Keratinocyte (primary cell): ENCODE measurements at regions not wholly inside any gene's neighbourhood (a gene's known extent, or its start where the extent isn't known, plus 50 kb on each side); places are given as distances from the start of the nearest gene placed in this dataset.

ENCODE experiments used
- DNase-seq: peaks from one replicate; pipeline ENCODE4 v3.0.0-alpha.2; 2011; ENCODE audit warnings: low read depth, missing footprints, low spot score
- FAIRE-seq: peaks from 2 replicates; lab custom pipeline; 2011; peaks lifted over from hg19 to GRCh38; lab: Jason Lieb, UNC
- H2AFZ ChIP-seq: 2 replicates; pipeline ENCODE4 v1.6.0; 2012; ENCODE audit warnings: low read length, control low read depth, inconsistent platforms; ENCODE audit not compliant: control insufficient read depth
- H3K27ac ChIP-seq: 2 replicates; pipeline ENCODE4 v1.5.1; 2011; ENCODE audit warnings: low read length; ENCODE audit not compliant: control insufficient read depth, insufficient read depth
- H3K27me3 ChIP-seq: 3 replicates; pipeline ENCODE4 v1.6.0; 2011; ENCODE audit warnings: low read length; ENCODE audit not compliant: control insufficient read depth, insufficient read depth; ENCODE audit errors: extremely low read depth
- H3K36me3 ChIP-seq, 2 experiments: 2 replicates in 1 of 2; 3 replicates in 1 of 2; pipeline ENCODE4 v1.5.1; 2011; ENCODE audit warnings: low read length in 2 of 2, mild to moderate bottlenecking in 1 of 2; ENCODE audit not compliant: control insufficient read depth in 2 of 2, insufficient read depth in 2 of 2; ENCODE audit errors: extremely low read depth in 1 of 2
- H3K4me1 ChIP-seq: 3 replicates; pipeline ENCODE4 v1.5.1; 2011; ENCODE audit warnings: low read length; ENCODE audit not compliant: control insufficient read depth, insufficient read depth; ENCODE audit errors: extremely low read depth
- H3K4me2 ChIP-seq: 3 replicates; pipeline ENCODE4 v1.6.0; 2011; ENCODE audit warnings: low read depth, low read length; ENCODE audit not compliant: control insufficient read depth, insufficient read depth; ENCODE audit errors: extremely low read depth
- H3K4me3 ChIP-seq, 3 experiments: fragments of 200-600 bp in 1 of 3; sonication (generic) in 1 of 3; 2 replicates in 2 of 3; 3 replicates in 1 of 3; pipeline ENCODE4 v1.5.1; 2011 to 2016; ENCODE audit warnings: low read length in 3 of 3, mild to moderate bottlenecking in 3 of 3, control low read depth in 2 of 3, inconsistent platforms in 1 of 3, low read depth in 1 of 3, mixed read lengths in 1 of 3, mixed run types in 1 of 3, moderate library complexity in 1 of 3; ENCODE audit not compliant: control insufficient read depth in 2 of 3, insufficient read depth in 2 of 3; ENCODE audit errors: extremely low read depth in 1 of 3
- H3K79me2 ChIP-seq: 2 replicates; pipeline ENCODE4 v1.6.0; 2012; ENCODE audit warnings: low read length; ENCODE audit not compliant: control insufficient read depth, insufficient read depth
- H3K9ac ChIP-seq: 3 replicates; pipeline ENCODE4 v1.6.0; 2011; ENCODE audit warnings: low read length; ENCODE audit not compliant: control insufficient read depth, insufficient read depth; ENCODE audit errors: extremely low read depth
- H3K9me1 ChIP-seq: 3 replicates; pipeline ENCODE4 v1.6.0; 2011; ENCODE audit warnings: low read length; ENCODE audit not compliant: control insufficient read depth, insufficient read depth; ENCODE audit errors: extremely low read depth
- H3K9me3 ChIP-seq: 2 replicates; pipeline ENCODE4 v1.5.1; 2012; ENCODE audit warnings: low read depth, low read length; ENCODE audit not compliant: control insufficient read depth
- H4K20me1 ChIP-seq: 3 replicates; pipeline ENCODE4 v1.6.0; 2011; ENCODE audit warnings: low read length; ENCODE audit not compliant: control insufficient read depth, insufficient read depth; ENCODE audit errors: extremely low read depth
- EZH2 ChIP-seq: IDR thresholded peaks from one replicate; pipeline ENCODE4 v1.6.1; 2012; ENCODE audit warnings: inconsistent platforms, mild to moderate bottlenecking, low read length, moderate library complexity
- dilution Hi-C: fragments of 300-500 bp; cut with MboI; formaldehyde crosslinking; loops from one replicate; pipeline ENCODE4 v1.7.0; 2020; ENCODE audit warnings: low sequenced_read_pairs; ENCODE audit not compliant: extremely low pct_ligation_motif_present
- TF ChIP-seq, protein P1 (sequence below), 3 experiments: IDR thresholded peaks in 1 of 3; conservative IDR thresholded peaks in 1 of 3; optimal IDR thresholded peaks in 1 of 3; 2 replicates in 2 of 3; 3 replicates in 1 of 3; pipeline versions ENCODE3 to v1.5.1; 2011; ENCODE audit warnings: low read length in 3 of 3, mild to moderate bottlenecking in 3 of 3, moderate library complexity in 2 of 3, control low read depth in 1 of 3, inconsistent platforms in 1 of 3; ENCODE audit not compliant: insufficient read depth in 2 of 3; ENCODE audit errors: extremely low read depth in 1 of 3

DNA sequence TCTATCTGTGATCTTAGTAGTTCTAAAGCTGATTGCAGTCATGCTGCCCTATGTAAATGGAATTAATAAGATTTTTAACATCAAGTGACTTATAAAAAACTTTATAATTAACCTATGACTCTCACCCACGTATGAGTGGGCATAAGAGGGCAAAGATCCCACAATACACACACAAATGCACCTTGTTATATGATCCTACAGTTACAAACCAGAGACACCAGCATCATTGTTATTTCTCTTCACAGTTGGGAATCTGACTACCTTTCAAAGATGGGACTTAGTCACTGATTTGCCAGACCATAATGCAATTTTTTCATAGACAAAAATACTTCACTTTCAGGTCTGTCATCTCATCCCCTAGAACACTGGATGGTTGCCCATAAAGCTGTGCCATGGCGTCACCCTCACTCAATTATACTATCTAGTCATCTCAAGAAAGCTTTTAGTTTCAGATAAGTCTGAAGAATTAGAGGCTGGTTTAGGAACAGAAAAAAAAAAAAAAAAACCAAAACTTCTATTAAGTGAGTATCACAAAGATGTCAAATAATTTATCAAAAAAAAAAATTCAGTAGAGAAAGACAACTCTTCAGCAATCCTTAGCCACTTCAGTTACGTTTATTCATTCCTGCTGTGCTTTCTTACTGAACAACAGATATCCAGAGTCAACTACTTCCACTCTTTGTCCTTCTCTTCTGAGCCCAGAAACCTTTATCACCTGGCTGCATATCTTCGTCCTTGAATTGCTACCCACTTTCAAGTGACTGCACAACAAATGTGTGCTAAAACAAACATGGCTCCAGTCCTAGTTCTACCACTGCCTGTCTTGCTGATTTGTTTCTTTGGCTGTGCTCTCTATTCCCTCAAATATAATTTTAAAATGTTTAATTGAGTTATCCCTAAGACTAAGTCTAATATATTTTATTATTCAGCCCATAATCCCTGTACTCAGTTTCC is 175.0 kb upstream of the CHRM2 start:
- Histone ChIP-seq H3K4me3 (no peak overlapping the region), H3K9me3 (no peaks in the 10 kb centered on the region), H3K4me1 (no peaks in the 10 kb centered on the region), H3K4me2 (no peak overlapping the region), H3K79me2 (no peaks in the 10 kb centered on the region), H3K27me3 (no peaks in the 10 kb centered on the region), H3K27ac (no peak overlapping the region), H3K9ac (no peak overlapping the region), H4K20me1 (no peaks in the 10 kb centered on the region), H3K36me3 (no peaks in the 10 kb centered on the region), H2AFZ (no peak overlapping the region), H3K9me1 (no peaks in the 10 kb centered on the region)
- FAIRE-seq (no peak), DNase-seq (no peak)
- dilution Hi-C loops, result no loop called here
- TF ChIP-seq EZH2, result no peak
- TF ChIP-seq, protein P1, sequence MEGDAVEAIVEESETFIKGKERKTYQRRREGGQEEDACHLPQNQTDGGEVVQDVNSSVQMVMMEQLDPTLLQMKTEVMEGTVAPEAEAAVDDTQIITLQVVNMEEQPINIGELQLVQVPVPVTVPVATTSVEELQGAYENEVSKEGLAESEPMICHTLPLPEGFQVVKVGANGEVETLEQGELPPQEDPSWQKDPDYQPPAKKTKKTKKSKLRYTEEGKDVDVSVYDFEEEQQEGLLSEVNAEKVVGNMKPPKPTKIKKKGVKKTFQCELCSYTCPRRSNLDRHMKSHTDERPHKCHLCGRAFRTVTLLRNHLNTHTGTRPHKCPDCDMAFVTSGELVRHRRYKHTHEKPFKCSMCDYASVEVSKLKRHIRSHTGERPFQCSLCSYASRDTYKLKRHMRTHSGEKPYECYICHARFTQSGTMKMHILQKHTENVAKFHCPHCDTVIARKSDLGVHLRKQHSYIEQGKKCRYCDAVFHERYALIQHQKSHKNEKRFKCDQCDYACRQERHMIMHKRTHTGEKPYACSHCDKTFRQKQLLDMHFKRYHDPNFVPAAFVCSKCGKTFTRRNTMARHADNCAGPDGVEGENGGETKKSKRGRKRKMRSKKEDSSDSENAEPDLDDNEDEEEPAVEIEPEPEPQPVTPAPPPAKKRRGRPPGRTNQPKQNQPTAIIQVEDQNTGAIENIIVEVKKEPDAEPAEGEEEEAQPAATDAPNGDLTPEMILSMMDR (optimal IDR thresholded peaks at IDR 0.05 in 1 of 3, IDR thresholded peaks at IDR 0.05 in 1 of 3, conservative IDR thresholded peaks at IDR 0.05 in 1 of 3; ENCODE audit: extremely low read depth in 1 of 3, insufficient read depth in 2 of 3, low read length in 3 of 3), result no peak

- Histone ChIP-seq H3K36me3 (no peaks in the 10 kb centered on the region), H3K4me1 (no peaks in the 10 kb centered on the region), H2AFZ (no peak overlapping the region), H3K9me1 (no peaks in the 10 kb centered on the region), H3K4me3 (no peak overlapping the region), H3K9me3 (no peaks in the 10 kb centered on the region), H3K4me2 (no peak overlapping the region), H3K27me3 (no peaks in the 10 kb centered on the region), H3K79me2 (no peaks in the 10 kb centered on the region), H3K27ac (no peak overlapping the region), H4K20me1 (no peaks in the 10 kb centered on the region), H3K9ac (no peak overlapping the region)
- dilution Hi-C loops, result no loop called here
- no peak for DNase-seq
- no peak for FAIRE-seq
- TF ChIP-seq, protein P1 (optimal IDR thresholded peaks at IDR 0.05 in 1 of 3, IDR thresholded peaks at IDR 0.05 in 1 of 3, conservative IDR thresholded peaks at IDR 0.05 in 1 of 3; ENCODE audit: extremely low read depth in 1 of 3, insufficient read depth in 2 of 3, low read length in 3 of 3), result no peak
- TF ChIP-seq EZH2, result no peak
These were observed 176.2 kb upstream of the CHRM2 start for GRCh38 chr7:136692221-136692620.
